ENCODE measurements at regions not wholly inside any gene's neighbourhood (a gene's known extent, or its start where the extent isn't known, plus 50 kb on each side); places are given as distances from the start of the nearest gene placed in this dataset.

- in situ Hi-C loops (cut with MboI; ENCODE audit: low sequenced_read_pairs in 4 of 4): no loop called here
- Histone ChIP-seq H3K36me3 (no peaks in the 10 kb centered on the region), H3K27ac (no peak overlapping the region), H3K27me3 (no peaks in the 10 kb centered on the region), H3K4me1 (no peaks in the 10 kb centered on the region), H3K4me3 (no peak overlapping the region), H3K9me3 (no peaks in the 10 kb centered on the region)
- TF ChIP-seq POLR2A (IDR thresholded peaks at IDR 0.05): no peak
- TF ChIP-seq, protein P1, sequence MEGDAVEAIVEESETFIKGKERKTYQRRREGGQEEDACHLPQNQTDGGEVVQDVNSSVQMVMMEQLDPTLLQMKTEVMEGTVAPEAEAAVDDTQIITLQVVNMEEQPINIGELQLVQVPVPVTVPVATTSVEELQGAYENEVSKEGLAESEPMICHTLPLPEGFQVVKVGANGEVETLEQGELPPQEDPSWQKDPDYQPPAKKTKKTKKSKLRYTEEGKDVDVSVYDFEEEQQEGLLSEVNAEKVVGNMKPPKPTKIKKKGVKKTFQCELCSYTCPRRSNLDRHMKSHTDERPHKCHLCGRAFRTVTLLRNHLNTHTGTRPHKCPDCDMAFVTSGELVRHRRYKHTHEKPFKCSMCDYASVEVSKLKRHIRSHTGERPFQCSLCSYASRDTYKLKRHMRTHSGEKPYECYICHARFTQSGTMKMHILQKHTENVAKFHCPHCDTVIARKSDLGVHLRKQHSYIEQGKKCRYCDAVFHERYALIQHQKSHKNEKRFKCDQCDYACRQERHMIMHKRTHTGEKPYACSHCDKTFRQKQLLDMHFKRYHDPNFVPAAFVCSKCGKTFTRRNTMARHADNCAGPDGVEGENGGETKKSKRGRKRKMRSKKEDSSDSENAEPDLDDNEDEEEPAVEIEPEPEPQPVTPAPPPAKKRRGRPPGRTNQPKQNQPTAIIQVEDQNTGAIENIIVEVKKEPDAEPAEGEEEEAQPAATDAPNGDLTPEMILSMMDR (IDR thresholded peaks at IDR 0.05 in 4 of 5, conservative IDR thresholded peaks at IDR 0.05 in 1 of 5): no peak
- no peak for DNase-seq
- no peak for ATAC-seq
- intact Hi-C loops (cut with DNase I; ENCODE audit: low total_unique reads): no loop called here
Measured at GRCh38 chr5:164266571-164266970, 761.2 kb downstream of the MAT2B start.

- DNase-seq: no peak
- H3K9me3 ChIP-seq: no peaks in the 10 kb centered on the region
- H3K27me3 ChIP-seq: no peaks in the 10 kb centered on the region
- no peaks in the 10 kb centered on the region for H3K36me3 ChIP-seq
- TF ChIP-seq POLR2A (IDR thresholded peaks at IDR 0.05): no peak
- TF ChIP-seq, protein P1 (IDR thresholded peaks at IDR 0.05 in 4 of 5, conservative IDR thresholded peaks at IDR 0.05 in 1 of 5): no peak
- no peaks in the 10 kb centered on the region for H3K4me1 ChIP-seq
- intact Hi-C loops (cut with DNase I; ENCODE audit: low total_unique reads) (no loop called here), in situ Hi-C loops (cut with MboI; ENCODE audit: low sequenced_read_pairs in 4 of 4) (no loop called here)
- no peak overlapping the region for H3K27ac ChIP-seq
- no peak overlapping the region for H3K4me3 ChIP-seq
- no peak for ATAC-seq
Measured at GRCh38 chr5:164277720-164278119, 772.3 kb downstream of the MAT2B start.

DNA sequence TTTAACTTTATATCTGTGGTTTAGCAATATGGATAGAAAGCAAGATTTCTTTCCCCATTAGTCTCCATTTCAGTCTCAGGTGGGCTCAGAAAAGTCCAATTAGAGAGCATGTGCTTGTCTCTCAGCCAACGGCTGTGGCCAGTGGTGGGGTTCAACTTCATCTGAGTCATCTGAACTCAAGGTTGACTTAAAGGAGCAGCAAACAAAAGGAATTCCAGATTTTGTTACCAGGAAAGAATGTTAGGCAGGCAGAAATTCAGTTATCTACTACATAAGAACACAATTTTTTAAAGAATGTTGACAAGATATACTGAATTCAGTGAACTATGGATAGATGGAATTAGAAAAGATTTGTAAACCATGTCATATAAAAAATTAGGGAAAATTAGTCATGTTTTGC, 784.1 kb downstream of the MAT2B start:
- Histone ChIP-seq H3K27me3 (no peaks in the 10 kb centered on the region), H3K9me3 (no peaks in the 10 kb centered on the region), H3K4me3 (no peak overlapping the region), H3K36me3 (no peaks in the 10 kb centered on the region), H3K4me1 (no peaks in the 10 kb centered on the region), H3K27ac (no peak overlapping the region)
- in situ Hi-C loops (cut with MboI; ENCODE audit: low sequenced_read_pairs in 4 of 4) (no loop called here), intact Hi-C loops (cut with DNase I; ENCODE audit: low total_unique reads) (no loop called here)
- DNase-seq (no peak), ATAC-seq (no peak)
- TF ChIP-seq, protein P1 (IDR thresholded peaks at IDR 0.05 in 4 of 5, conservative IDR thresholded peaks at IDR 0.05 in 1 of 5): no peak

DNA sequence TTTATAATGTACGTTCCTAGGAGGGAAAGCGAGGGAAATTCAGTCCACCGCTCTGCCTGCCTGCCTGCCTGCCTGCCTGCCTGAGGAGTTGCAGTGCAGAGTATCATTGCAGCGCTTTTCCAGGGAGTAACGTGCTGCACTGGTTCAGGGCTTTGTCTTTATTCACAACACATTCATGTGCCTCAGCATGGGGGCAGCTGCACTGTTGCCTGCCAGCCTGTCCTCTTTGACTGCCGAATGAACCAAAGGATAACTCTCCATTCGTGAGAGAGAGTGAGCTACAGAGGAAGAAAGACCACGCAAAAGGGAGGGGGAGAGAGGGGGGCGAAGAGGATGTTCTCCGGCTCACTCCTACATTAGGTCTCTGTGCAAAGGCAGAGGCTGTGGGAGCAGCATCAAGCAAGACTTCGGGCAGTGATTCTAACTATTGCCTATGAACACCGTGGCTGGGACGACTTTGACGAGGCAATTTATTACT, 791.2 kb downstream of the MAT2B start:
- no peak overlapping the region for H3K27ac ChIP-seq
- no peak overlapping the region for H3K4me3 ChIP-seq
- H3K4me1 ChIP-seq: no peaks in the 10 kb centered on the region
- no peaks in the 10 kb centered on the region for H3K36me3 ChIP-seq
- H3K9me3 ChIP-seq: no peaks in the 10 kb centered on the region
- TF ChIP-seq, protein P1 (IDR thresholded peaks at IDR 0.05 in 4 of 5, conservative IDR thresholded peaks at IDR 0.05 in 1 of 5): no peak
- TF ChIP-seq POLR2A (IDR thresholded peaks at IDR 0.05): no peak
- intact Hi-C loops (cut with DNase I; ENCODE audit: low total_unique reads): no loop called here
- ATAC-seq (no peak), DNase-seq (no peak)
- no peaks in the 10 kb centered on the region for H3K27me3 ChIP-seq
- in situ Hi-C loops (cut with MboI; ENCODE audit: low sequenced_read_pairs in 4 of 4): no loop called here

- Histone ChIP-seq H3K27ac (no peak overlapping the region), H3K4me1 (no peaks in the 10 kb centered on the region), H3K36me3 (no peaks in the 10 kb centered on the region), H3K4me3 (no peak overlapping the region), H3K9me3 (no peaks in the 10 kb centered on the region), H3K27me3 (no peaks in the 10 kb centered on the region)
- in situ Hi-C loops (cut with MboI; ENCODE audit: low sequenced_read_pairs in 4 of 4) (no loop called here), intact Hi-C loops (cut with DNase I; ENCODE audit: low total_unique reads) (no loop called here)
- DNase-seq (no peak), ATAC-seq (no peak)
- TF ChIP-seq, protein P1 (IDR thresholded peaks at IDR 0.05 in 4 of 5, conservative IDR thresholded peaks at IDR 0.05 in 1 of 5): no peak
- no peak for TF ChIP-seq POLR2A (IDR thresholded peaks at IDR 0.05)
Measured at GRCh38 chr5:164298165-164298564, 792.7 kb downstream of the MAT2B start.

All from gastrocnemius medialis (tissue), 4 donors.